ENCODE measurements at regions not wholly inside any gene's neighbourhood (a gene's known extent, or its start where the extent isn't known, plus 50 kb on each side); places are given as distances from the start of the nearest gene placed in this dataset.
A peak's percentile ranks its signal among the peaks of the same experiment; 100 is the strongest.

GRCh38 chr6:138652824-138653223 lies 120.7 kb upstream of the CCDC28A start:
- Histone ChIP-seq H3K9me3 (no peaks in the 10 kb centered on the region), H3K4me3 (no peak overlapping the region), H3K36me3 (ENCODE audit: low read depth) (no peaks in the 10 kb centered on the region), H3K4me1 (ENCODE audit: low read depth) (no peaks in the 10 kb centered on the region)
- TF ChIP-seq CTCF (IDR thresholded peaks at IDR 0.05), result no peak
- ATAC-seq, result no peak
- intact Hi-C loops (cut with DNase I, micrococcal nuclease), result no loop called here
- DNase-seq, result no peak

DNA sequence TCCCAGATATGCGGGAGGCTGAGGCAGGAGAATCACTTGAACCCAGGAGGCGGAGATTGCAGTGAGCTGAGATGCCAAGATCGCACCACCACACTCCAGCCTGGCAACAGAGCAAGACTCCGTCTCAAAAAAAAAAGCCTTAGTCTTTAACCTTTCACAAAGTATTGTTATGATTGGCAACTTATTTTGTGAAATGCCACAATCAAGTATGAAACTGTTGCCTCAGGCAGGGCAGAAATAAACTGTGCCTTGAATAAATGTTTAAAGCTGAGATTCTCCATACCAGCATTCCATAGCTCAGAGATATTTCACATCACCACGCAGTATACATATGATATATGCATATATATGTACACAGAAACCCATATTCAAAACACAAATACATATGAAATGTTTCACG lies 120.1 kb upstream of the CCDC28A start:
- H3K36me3 ChIP-seq (ENCODE audit: low read depth), result no peaks in the 10 kb centered on the region
- H3K4me1 ChIP-seq (ENCODE audit: low read depth), result no peaks in the 10 kb centered on the region
- H3K9me3 ChIP-seq, result no peaks in the 10 kb centered on the region
- intact Hi-C loops (cut with DNase I, micrococcal nuclease), result no loop called here
- H3K4me3 ChIP-seq, result no peak overlapping the region
- DNase-seq (no peak), ATAC-seq (no peak)
- TF ChIP-seq CTCF (IDR thresholded peaks at IDR 0.05), result no peak

GRCh38 chr6:138654715-138655634 lies 118.6 kb upstream of the CCDC28A start:
- Histone ChIP-seq H3K9me3 (no peaks in the 10 kb centered on the region), H3K4me1 (ENCODE audit: low read depth) (no peaks in the 10 kb centered on the region), H3K4me3 (no peak overlapping the region), H3K36me3 (ENCODE audit: low read depth) (no peaks in the 10 kb centered on the region)
- ATAC-seq (no peak), DNase-seq (no peak)
- TF ChIP-seq CTCF (IDR thresholded peaks at IDR 0.05), result no peak
- intact Hi-C loops (cut with DNase I, micrococcal nuclease), result no loop called here

DNA sequence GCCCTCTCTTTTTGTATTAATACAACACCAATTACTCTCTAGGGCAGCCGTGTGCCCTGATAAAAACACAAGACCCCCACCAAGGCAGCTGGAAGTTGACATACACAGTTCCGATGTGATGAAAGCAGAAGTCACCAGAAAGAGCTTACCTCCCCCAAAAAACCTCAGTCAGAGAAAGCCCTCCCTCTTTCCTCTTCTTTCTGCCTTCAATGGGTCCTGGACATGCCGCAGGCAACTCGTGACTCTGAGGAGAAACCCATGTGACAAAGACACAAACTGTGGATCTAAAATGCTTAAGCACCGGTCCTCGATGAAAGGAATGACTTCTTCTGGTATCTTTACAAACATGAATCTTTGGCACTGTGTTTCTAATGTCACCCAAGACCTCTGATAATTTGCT lies 117.7 kb upstream of the CCDC28A start:
- Histone ChIP-seq H3K4me1 (ENCODE audit: low read depth) (no peaks in the 10 kb centered on the region), H3K9me3 (no peaks in the 10 kb centered on the region), H3K4me3 (no peak overlapping the region), H3K36me3 (ENCODE audit: low read depth) (no peaks in the 10 kb centered on the region)
- DNase-seq (peak in 1 of 3 donors; percentile 5), ATAC-seq (no peak)
- no peak for TF ChIP-seq CTCF (IDR thresholded peaks at IDR 0.05)
- intact Hi-C loops (cut with DNase I, micrococcal nuclease), result no loop called here

- Histone ChIP-seq H3K4me3 (no peak overlapping the region), H3K4me1 (ENCODE audit: low read depth) (no peaks in the 10 kb centered on the region), H3K9me3 (no peaks in the 10 kb centered on the region), H3K36me3 (ENCODE audit: low read depth) (no peaks in the 10 kb centered on the region)
- DNase-seq (no peak), ATAC-seq (no peak)
- no peak for TF ChIP-seq CTCF (IDR thresholded peaks at IDR 0.05)
- intact Hi-C loops (cut with DNase I, micrococcal nuclease), result no loop called here
These were observed 117.1 kb upstream of the CCDC28A start for GRCh38 chr6:138656364-138657064.

Data from mucosa of descending colon (tissue), 3 donors.